T-helper 1 cell (primary cell): ENCODE measurements at regions not wholly inside any gene's neighbourhood (a gene's known extent, or its start where the extent isn't known, plus 50 kb on each side); places are given as distances from the start of the nearest gene placed in this dataset.
"Not testable (repeated sequence)": the region's sequence is repeated elsewhere in the genome, so short reads cannot be mapped to it uniquely, and the experiment has no call there.

ENCODE experiments used
- DNase-seq, 5 donors: peaks; one replicate each; pipeline ENCODE4 v3.0.0-alpha.2; 2012 to 2020

- DNase-seq = no peak
These were observed 115.6 kb upstream of the METAP2 start for GRCh38 chr12:95358111-95359083.

GRCh38 chr12:95365912-95366311 is 108.0 kb upstream of the METAP2 start:
- DNase-seq = no peak

GRCh38 chr12:95368931-95369330 is 105.0 kb upstream of the METAP2 start:
- DNase-seq = no peak

GRCh38 chr12:95371571-95371970 is 102.4 kb upstream of the METAP2 start:
- no peak for DNase-seq

GRCh38 chr12:95379481-95379880 is 94.5 kb upstream of the METAP2 start:
- not testable (repeated sequence) for DNase-seq

GRCh38 chr12:95380334-95380733 is 93.6 kb upstream of the METAP2 start:
- not testable (repeated sequence) for DNase-seq

- no peak for DNase-seq
These were observed 92.8 kb upstream of the METAP2 start for GRCh38 chr12:95380997-95381786.

- not testable (repeated sequence) for DNase-seq
These were observed 90.0 kb upstream of the METAP2 start for GRCh38 chr12:95383920-95384319.

- DNase-seq = no peak
These were observed 89.2 kb upstream of the METAP2 start for GRCh38 chr12:95384785-95385184.

GRCh38 chr12:95385246-95386035 is 88.5 kb upstream of the METAP2 start:
- DNase-seq = no peak

- DNase-seq = no peak
These were observed 87.9 kb upstream of the METAP2 start for GRCh38 chr12:95386051-95386450.

- DNase-seq = not testable (repeated sequence)
These were observed 85.7 kb upstream of the METAP2 start for GRCh38 chr12:95388260-95388659.

- no peak for DNase-seq
These were observed 83.8 kb upstream of the METAP2 start for GRCh38 chr12:95390192-95390591.

GRCh38 chr12:95390932-95391331 is 83.0 kb upstream of the METAP2 start:
- DNase-seq = no peak

GRCh38 chr12:95393191-95393790 is 80.7 kb upstream of the METAP2 start:
- no peak for DNase-seq

- DNase-seq = no peak
These were observed 78.3 kb upstream of the METAP2 start for GRCh38 chr12:95395696-95396095.

GRCh38 chr12:95396849-95397468 is 77.0 kb upstream of the METAP2 start:
- DNase-seq = peak in 1 of 5 donors; percentile 36

- no peak for DNase-seq
These were observed 76.4 kb upstream of the METAP2 start for GRCh38 chr12:95397571-95397970.

- DNase-seq = no peak
These were observed 71.9 kb upstream of the METAP2 start for GRCh38 chr12:95402096-95402495.

GRCh38 chr12:95408201-95408600 is 65.8 kb upstream of the METAP2 start:
- no peak for DNase-seq

GRCh38 chr12:95411057-95411456 is 62.9 kb upstream of the METAP2 start:
- DNase-seq = no peak

- DNase-seq = no peak
These were observed 62.5 kb upstream of the METAP2 start for GRCh38 chr12:95411466-95411865.
